ENCODE measurements at regions not wholly inside any gene's neighbourhood (a gene's known extent, or its start where the extent isn't known, plus 50 kb on each side); places are given as distances from the start of the nearest gene placed in this dataset.

DNA sequence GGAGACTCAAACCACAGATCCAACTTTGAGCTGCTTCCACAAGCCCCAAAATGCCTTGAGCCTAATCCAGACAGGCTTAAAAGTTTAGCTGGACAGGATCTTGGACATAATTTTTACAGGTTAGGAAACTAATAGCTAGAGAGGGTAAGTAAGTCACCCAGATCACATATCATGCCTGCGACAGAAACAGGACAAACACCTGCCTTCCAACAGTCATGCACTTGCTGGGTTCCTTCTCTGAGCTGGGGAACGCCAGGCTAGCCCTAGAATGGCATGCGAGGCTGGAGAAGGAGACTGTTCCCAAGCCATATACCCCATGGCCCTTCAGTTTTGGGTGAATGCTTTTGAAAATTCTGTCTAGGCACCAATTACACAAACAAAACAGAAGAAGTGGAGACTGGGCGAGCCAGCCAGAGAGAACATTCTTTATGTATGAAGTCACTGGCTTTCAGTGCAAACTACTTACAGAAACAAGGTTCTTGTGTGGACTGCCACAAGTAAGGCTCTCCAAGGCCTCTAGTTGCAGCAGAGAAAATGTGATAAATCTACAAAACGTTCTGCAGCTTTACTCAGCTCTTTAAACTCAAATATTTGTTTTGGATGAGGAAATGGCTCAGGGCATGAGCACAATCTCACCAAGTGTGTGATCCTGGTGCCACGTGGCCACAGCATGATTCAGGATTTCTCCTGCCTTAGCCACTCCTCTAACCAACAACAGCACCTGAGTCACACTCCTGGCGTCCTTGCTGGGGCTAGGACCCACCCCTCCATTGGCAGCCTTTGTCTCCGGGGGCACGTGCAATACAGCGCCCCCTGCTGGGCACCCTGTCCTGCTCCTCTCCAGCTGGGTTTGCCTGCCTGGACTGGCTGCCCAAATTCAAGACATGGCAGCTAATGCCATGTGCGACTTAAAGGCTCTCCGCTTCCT is 73.4 kb upstream of the UBL3 start:
- TF ChIP-seq, protein P1, sequence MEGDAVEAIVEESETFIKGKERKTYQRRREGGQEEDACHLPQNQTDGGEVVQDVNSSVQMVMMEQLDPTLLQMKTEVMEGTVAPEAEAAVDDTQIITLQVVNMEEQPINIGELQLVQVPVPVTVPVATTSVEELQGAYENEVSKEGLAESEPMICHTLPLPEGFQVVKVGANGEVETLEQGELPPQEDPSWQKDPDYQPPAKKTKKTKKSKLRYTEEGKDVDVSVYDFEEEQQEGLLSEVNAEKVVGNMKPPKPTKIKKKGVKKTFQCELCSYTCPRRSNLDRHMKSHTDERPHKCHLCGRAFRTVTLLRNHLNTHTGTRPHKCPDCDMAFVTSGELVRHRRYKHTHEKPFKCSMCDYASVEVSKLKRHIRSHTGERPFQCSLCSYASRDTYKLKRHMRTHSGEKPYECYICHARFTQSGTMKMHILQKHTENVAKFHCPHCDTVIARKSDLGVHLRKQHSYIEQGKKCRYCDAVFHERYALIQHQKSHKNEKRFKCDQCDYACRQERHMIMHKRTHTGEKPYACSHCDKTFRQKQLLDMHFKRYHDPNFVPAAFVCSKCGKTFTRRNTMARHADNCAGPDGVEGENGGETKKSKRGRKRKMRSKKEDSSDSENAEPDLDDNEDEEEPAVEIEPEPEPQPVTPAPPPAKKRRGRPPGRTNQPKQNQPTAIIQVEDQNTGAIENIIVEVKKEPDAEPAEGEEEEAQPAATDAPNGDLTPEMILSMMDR (IDR thresholded peaks at IDR 0.05): peak; percentile 40 to 71 (median 59)
- TF ChIP-seq POLR2A (IDR thresholded peaks at IDR 0.05): no peak
